PFSK-1 (cell line): ENCODE measurements at regions not wholly inside any gene's neighbourhood (a gene's known extent, or its start where the extent isn't known, plus 50 kb on each side); places are given as distances from the start of the nearest gene placed in this dataset.

Experiments used
- FOXP2 ChIP-seq: optimal IDR thresholded peaks from 2 replicates; pipeline ENCODE3; 2011; ENCODE audit warnings: borderline replicate concordance, control low read depth, inconsistent platforms; ENCODE audit not compliant: insufficient read depth; ENCODE audit errors: extremely low read length, extremely low read depth
- POLR2AphosphoS5 ChIP-seq: IDR thresholded peaks from 2 replicates; pipeline ENCODE4 v1.6.1; 2012; ENCODE audit warnings: low read depth, mild to moderate bottlenecking, control low read depth, low read length, moderate library complexity
- SIN3A ChIP-seq: IDR thresholded peaks from 2 replicates; pipeline ENCODE4 v1.6.1; 2012; ENCODE audit warnings: mild to moderate bottlenecking, low read length, moderate library complexity, borderline replicate concordance; ENCODE audit not compliant: insufficient read depth
- TAF1 ChIP-seq: IDR thresholded peaks from 2 replicates; pipeline ENCODE4 v1.6.1; 2012; ENCODE audit warnings: low read length, control low read depth, borderline replicate concordance; ENCODE audit not compliant: insufficient read depth
- TF ChIP-seq, protein P1 (sequence below), 2 experiments: IDR thresholded peaks; 2 replicates each; pipeline versions ENCODE4 v1.6.1 to v1.8.0; 2011 to 2012; ENCODE audit warnings: low read depth in 2 of 2, low read length in 2 of 2, control low read depth in 1 of 2, inconsistent platforms in 1 of 2, mild to moderate bottlenecking in 1 of 2, moderate library complexity in 1 of 2; ENCODE audit not compliant: insufficient read depth in 1 of 2

DNA sequence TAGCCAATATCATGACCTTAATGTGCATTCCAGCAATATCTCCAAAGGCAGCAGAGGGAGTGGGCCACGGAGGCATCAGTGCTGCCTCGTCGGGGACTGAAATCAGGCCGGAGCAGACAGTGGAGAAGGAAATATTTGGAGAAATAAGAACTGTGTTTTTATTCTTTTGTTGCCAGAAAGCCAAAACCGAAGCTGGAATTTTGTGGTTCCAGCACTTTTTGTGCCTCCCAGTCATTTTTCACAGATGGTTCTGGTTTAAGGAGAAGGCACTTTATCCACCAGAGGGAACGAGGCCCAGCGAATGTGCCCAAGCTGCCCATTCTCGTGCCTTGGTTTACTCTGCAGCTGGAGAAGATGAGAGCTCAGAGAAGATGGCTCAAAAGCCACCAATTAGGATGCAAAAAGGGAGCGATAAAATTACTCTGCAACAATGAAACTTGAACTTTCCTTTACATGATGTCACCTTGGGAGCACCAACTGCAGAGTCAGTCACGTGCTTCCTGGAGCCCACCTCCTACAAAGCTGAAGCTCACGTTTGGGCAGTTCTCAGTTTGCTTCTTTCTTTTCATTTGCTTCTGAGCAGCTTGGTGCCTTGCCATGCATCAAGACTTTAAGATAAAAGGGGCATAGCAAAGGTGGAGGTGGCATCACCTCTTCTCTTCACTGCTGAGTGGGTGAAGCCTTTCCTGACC lies 288.7 kb downstream of the LPIN1 start:
- TF ChIP-seq, protein P1, sequence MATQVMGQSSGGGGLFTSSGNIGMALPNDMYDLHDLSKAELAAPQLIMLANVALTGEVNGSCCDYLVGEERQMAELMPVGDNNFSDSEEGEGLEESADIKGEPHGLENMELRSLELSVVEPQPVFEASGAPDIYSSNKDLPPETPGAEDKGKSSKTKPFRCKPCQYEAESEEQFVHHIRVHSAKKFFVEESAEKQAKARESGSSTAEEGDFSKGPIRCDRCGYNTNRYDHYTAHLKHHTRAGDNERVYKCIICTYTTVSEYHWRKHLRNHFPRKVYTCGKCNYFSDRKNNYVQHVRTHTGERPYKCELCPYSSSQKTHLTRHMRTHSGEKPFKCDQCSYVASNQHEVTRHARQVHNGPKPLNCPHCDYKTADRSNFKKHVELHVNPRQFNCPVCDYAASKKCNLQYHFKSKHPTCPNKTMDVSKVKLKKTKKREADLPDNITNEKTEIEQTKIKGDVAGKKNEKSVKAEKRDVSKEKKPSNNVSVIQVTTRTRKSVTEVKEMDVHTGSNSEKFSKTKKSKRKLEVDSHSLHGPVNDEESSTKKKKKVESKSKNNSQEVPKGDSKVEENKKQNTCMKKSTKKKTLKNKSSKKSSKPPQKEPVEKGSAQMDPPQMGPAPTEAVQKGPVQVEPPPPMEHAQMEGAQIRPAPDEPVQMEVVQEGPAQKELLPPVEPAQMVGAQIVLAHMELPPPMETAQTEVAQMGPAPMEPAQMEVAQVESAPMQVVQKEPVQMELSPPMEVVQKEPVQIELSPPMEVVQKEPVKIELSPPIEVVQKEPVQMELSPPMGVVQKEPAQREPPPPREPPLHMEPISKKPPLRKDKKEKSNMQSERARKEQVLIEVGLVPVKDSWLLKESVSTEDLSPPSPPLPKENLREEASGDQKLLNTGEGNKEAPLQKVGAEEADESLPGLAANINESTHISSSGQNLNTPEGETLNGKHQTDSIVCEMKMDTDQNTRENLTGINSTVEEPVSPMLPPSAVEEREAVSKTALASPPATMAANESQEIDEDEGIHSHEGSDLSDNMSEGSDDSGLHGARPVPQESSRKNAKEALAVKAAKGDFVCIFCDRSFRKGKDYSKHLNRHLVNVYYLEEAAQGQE (IDR thresholded peaks at IDR 0.05; ENCODE audit: insufficient read depth in 1 of 2, low read depth in 2 of 2, low read length in 2 of 2), result no peak
- TF ChIP-seq POLR2AphosphoS5, result no peak
- TF ChIP-seq TAF1, result no peak
- no peak for TF ChIP-seq SIN3A
- no peak for TF ChIP-seq FOXP2

DNA sequence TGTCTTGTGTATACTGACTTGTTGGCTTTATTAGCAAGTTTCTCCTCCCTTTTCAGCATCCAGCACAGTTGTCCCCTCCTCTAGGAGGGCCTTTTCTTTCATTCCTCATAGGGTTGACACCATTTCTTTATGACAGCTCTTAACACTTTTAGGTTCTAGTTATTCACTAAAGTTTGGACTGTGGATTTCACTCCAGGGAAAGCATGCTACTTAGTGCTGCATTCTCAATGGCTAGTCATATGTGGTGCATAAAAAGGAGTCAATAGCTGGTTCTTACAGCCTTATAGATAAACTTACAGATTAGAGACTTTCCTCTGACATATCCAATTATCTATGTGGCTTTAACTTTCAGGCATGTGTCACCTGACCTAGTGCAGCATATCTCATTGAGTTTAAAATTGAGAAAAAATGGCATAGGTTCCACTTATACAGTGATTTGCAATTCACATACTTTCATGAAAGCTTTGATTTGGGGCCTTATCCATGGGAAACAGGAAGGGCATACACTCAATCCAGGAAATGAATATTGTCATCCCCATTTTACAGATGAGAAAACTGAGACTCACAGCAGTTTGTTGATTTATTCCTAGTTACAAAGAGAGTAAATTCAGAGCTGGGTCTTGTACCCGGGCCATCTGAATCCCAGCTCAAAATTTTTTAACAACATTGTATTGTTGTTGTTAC lies 289.7 kb downstream of the LPIN1 start:
- no peak for TF ChIP-seq SIN3A
- TF ChIP-seq, protein P1 (IDR thresholded peaks at IDR 0.05; ENCODE audit: insufficient read depth in 1 of 2, low read depth in 2 of 2, low read length in 2 of 2), result no peak

DNA sequence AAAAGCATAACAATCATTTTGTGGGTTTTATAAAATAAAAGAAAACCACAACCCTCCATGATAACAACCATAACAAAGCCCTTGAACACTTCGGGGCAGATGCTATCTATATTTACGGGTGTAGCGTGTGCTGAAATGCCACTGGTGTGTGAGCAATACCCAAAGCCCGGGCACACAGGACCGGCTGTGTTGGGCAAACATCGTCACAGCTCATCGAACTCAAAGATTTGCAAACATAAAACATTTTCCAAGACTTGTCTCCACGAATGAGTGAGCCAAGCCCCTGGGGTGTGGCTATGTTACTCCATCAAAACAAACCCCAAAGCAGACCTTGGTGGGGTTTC lies 290.2 kb downstream of the LPIN1 start:
- TF ChIP-seq POLR2AphosphoS5 (no peak), TAF1 (no peak), SIN3A (no peak), FOXP2 (no peak)
- TF ChIP-seq, protein P1 (IDR thresholded peaks at IDR 0.05; ENCODE audit: insufficient read depth in 1 of 2, low read depth in 2 of 2, low read length in 2 of 2), result no peak

DNA sequence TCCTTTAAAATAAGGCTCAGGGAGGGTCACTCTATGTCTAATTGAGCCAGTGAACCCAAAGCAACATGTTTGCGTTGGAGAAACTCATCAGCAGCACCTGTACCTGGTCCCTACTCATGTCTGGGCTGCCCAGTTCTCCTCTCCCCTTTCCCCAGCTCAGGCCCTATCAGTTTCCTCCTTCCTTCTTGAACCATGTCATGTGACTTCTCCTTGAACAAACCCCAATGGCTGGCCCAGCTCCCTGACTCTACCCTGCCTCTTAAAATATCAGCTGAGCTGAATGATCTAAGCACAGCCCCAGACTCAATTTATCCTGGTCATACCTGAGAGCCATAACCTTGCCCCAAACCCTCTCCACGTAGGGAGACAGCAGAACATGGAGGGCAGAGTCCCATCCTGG lies 290.9 kb downstream of the LPIN1 start:
- TF ChIP-seq SIN3A (no peak), TAF1 (no peak), FOXP2 (no peak), POLR2AphosphoS5 (no peak)
- TF ChIP-seq, protein P1 (IDR thresholded peaks at IDR 0.05; ENCODE audit: insufficient read depth in 1 of 2, low read depth in 2 of 2, low read length in 2 of 2), result no peak
